Loucy (cell line): ENCODE measurements at regions not wholly inside any gene's neighbourhood (a gene's known extent, or its start where the extent isn't known, plus 50 kb on each side); places are given as distances from the start of the nearest gene placed in this dataset.

Experiments
- H2AFZ ChIP-seq: fragments of 200-600 bp; sonication (generic); 2 replicates; pipeline ENCODE4 v1.6.0; 2016; ENCODE audit warnings: antibody characterized with exemption, mild to moderate bottlenecking, low read length, moderate library complexity
- H3F3A ChIP-seq: fragments of 200-600 bp; 2 replicates; pipeline ENCODE4 v1.6.0; 2016; ENCODE audit warnings: antibody characterized with exemption, low read depth, mild to moderate bottlenecking
- H3K27me3 ChIP-seq: fragments of 200-600 bp; sonication (generic); 2 replicates; pipeline ENCODE4 v1.6.1; 2014; ENCODE audit warnings: low read length, mild to moderate bottlenecking; ENCODE audit not compliant: insufficient read depth, poor library complexity, severe bottlenecking
- H3K36me3 ChIP-seq: fragments of 200-600 bp; sonication (generic); 2 replicates; pipeline ENCODE4 v1.6.1; 2016; ENCODE audit warnings: low read length; ENCODE audit not compliant: insufficient read depth
- H3K4me1 ChIP-seq: fragments of 200-600 bp; sonication (generic); 2 replicates; pipeline ENCODE4 v1.5.1; 2014; ENCODE audit warnings: low read length, mild to moderate bottlenecking; ENCODE audit not compliant: insufficient read depth, poor library complexity, severe bottlenecking
- H3K4me2 ChIP-seq: fragments of 200-600 bp; sonication (generic); 2 replicates; pipeline ENCODE4 v1.6.0; 2014; ENCODE audit warnings: antibody characterized with exemption, low read length, low read depth, mild to moderate bottlenecking; ENCODE audit not compliant: poor library complexity, severe bottlenecking
- H3K4me3 ChIP-seq: fragments of 200-600 bp; sonication (generic); 2 replicates; pipeline ENCODE4 v1.5.1; 2014; ENCODE audit warnings: low read length, mild to moderate bottlenecking, mixed read lengths; ENCODE audit not compliant: poor library complexity, severe bottlenecking
- H3K79me2 ChIP-seq: fragments of 200-600 bp; sonication (generic); 2 replicates; pipeline ENCODE4 v1.6.1; 2014; ENCODE audit warnings: low read length; ENCODE audit not compliant: insufficient read depth
- H3K9ac ChIP-seq: fragments of 200-600 bp; sonication (generic); 2 replicates; pipeline ENCODE4 v1.6.0; 2014; ENCODE audit warnings: mild to moderate bottlenecking, low read depth, low read length, moderate library complexity; ENCODE audit not compliant: poor library complexity, severe bottlenecking
- H3K9me2 ChIP-seq: fragments of 200-600 bp; sonication (generic); replicated peaks from 2 replicates; pipeline ENCODE4 v1.6.1; 2016; ENCODE audit warnings: low read depth, low read length, mixed read lengths
- H3K9me3 ChIP-seq: fragments of 200-600 bp; sonication (generic); 2 replicates; pipeline ENCODE4 v1.6.1; 2014; ENCODE audit warnings: mild to moderate bottlenecking, antibody characterized with exemption, low read length, low read depth; ENCODE audit not compliant: insufficient read depth
- H4K20me1 ChIP-seq: fragments of 200-600 bp; sonication (generic); 2 replicates; pipeline ENCODE4 v1.6.0; 2014; ENCODE audit warnings: antibody characterized with exemption, low read length, mild to moderate bottlenecking; ENCODE audit not compliant: insufficient read depth, poor library complexity, severe bottlenecking
- CTCF ChIP-seq: fragments of 200-600 bp; sonication (generic); conservative IDR thresholded peaks from 2 replicates; pipeline ENCODE4 v1.5.1; 2014; ENCODE audit warnings: mild to moderate bottlenecking, antibody characterized with exemption, low read length
- EZH2phosphoT487 ChIP-seq: fragments of 200-600 bp; IDR thresholded peaks from 2 replicates; pipeline ENCODE4 v1.6.1; 2018; ENCODE audit warnings: antibody characterized with exemption, mild to moderate bottlenecking, moderate library complexity, borderline replicate concordance

GRCh38 chr6:144932621-144933020, 647.5 kb downstream of the UTRN start:
- H3K79me2 ChIP-seq, result no peaks in the 10 kb centered on the region
- no peak overlapping the region for H2AFZ ChIP-seq
- H3K4me2 ChIP-seq, result no peak overlapping the region
- H3K9me3 ChIP-seq, result no peaks in the 10 kb centered on the region; the same call in 1 of the 2 replicates
- H3K4me3 ChIP-seq, result no peak overlapping the region
- H4K20me1 ChIP-seq, result no peaks in the 10 kb centered on the region
- no peaks in the 10 kb centered on the region for H3K4me1 ChIP-seq
- TF ChIP-seq CTCF (no peak), EZH2phosphoT487 (no peak)
- H3K36me3 ChIP-seq, result no peaks in the 10 kb centered on the region
- H3K9ac ChIP-seq, result no peak overlapping the region
- no peaks in the 10 kb centered on the region for H3F3A ChIP-seq
- no peaks in the 10 kb centered on the region for H3K9me2 ChIP-seq
- no peaks in the 10 kb centered on the region for H3K27me3 ChIP-seq

GRCh38 chr6:144935181-144935580, 650.0 kb downstream of the UTRN start:
- Histone ChIP-seq H2AFZ (no peak overlapping the region), H3K79me2 (no peaks in the 10 kb centered on the region), H3K9me2 (no peaks in the 10 kb centered on the region), H3K36me3 (no peaks in the 10 kb centered on the region), H3K9me3 (no peaks in the 10 kb centered on the region; the same call in 1 of the 2 replicates), H3F3A (no peaks in the 10 kb centered on the region), H3K9ac (no peak overlapping the region), H3K4me2 (no peak overlapping the region), H3K27me3 (no peaks in the 10 kb centered on the region), H4K20me1 (no peaks in the 10 kb centered on the region), H3K4me1 (no peaks in the 10 kb centered on the region), H3K4me3 (no peak overlapping the region)
- TF ChIP-seq EZH2phosphoT487, result no peak
- no peak for TF ChIP-seq CTCF

- Histone ChIP-seq H3K4me3 (no peak overlapping the region), H3K9ac (no peak overlapping the region), H3F3A (no peaks in the 10 kb centered on the region), H3K4me2 (no peak overlapping the region), H3K4me1 (no peaks in the 10 kb centered on the region), H4K20me1 (no peaks in the 10 kb centered on the region), H3K27me3 (no peaks in the 10 kb centered on the region), H2AFZ (no peak overlapping the region), H3K79me2 (no peaks in the 10 kb centered on the region), H3K9me2 (no peaks in the 10 kb centered on the region), H3K36me3 (no peaks in the 10 kb centered on the region), H3K9me3 (no peaks in the 10 kb centered on the region; the same call in 1 of the 2 replicates)
- TF ChIP-seq CTCF (no peak), EZH2phosphoT487 (no peak)
These were observed 650.5 kb downstream of the UTRN start for GRCh38 chr6:144935661-144936060.
